SKM-1 (cell line): ENCODE measurements at regions not wholly inside any gene's neighbourhood (a gene's known extent, or its start where the extent isn't known, plus 50 kb on each side); places are given as distances from the start of the nearest gene placed in this dataset.
"Not testable (repeated sequence)": the region's sequence is repeated elsewhere in the genome, so short reads cannot be mapped to it uniquely, and the experiment has no call there.

Experiments used
- DNase-seq: peaks from one replicate; lab custom pipeline; 2025; ENCODE audit not compliant: unreplicated experiment; lab: John Stamatoyannopoulos, UW

GRCh38 chr7:98727146-98727709 is 110.1 kb downstream of the NPTX2 start:
- DNase-seq, result no peak

GRCh38 chr7:98728555-98728954 is 111.5 kb downstream of the NPTX2 start:
- no peak for DNase-seq

GRCh38 chr7:98729121-98729520 is 112.0 kb downstream of the NPTX2 start:
- DNase-seq, result no peak

- DNase-seq, result no peak
Measured at GRCh38 chr7:98730326-98730725, 113.2 kb downstream of the NPTX2 start.

GRCh38 chr7:98731651-98732050 is 114.6 kb downstream of the NPTX2 start:
- DNase-seq, result no peak

- DNase-seq, result peak; percentile 36
Measured at GRCh38 chr7:98733036-98733435, 116.0 kb downstream of the NPTX2 start.

- no peak for DNase-seq
Measured at GRCh38 chr7:98735801-98736200, 118.7 kb downstream of the NPTX2 start.

GRCh38 chr7:98736461-98736860 is 119.4 kb downstream of the NPTX2 start:
- DNase-seq, result not testable (repeated sequence)

- DNase-seq, result no peak
Measured at GRCh38 chr7:98737176-98737575, 120.1 kb downstream of the NPTX2 start.

- DNase-seq, result no peak
Measured at GRCh38 chr7:98740643-98741042, 123.6 kb downstream of the NPTX2 start.

GRCh38 chr7:98745722-98746318 is 124.0 kb downstream of the TMEM130 start:
- DNase-seq, result peak; percentile 27

- DNase-seq, result no peak
Measured at GRCh38 chr7:98748090-98748489, 121.7 kb downstream of the TMEM130 start.

- DNase-seq, result no peak
Measured at GRCh38 chr7:98753176-98753575, 116.6 kb downstream of the TMEM130 start.

- no peak for DNase-seq
Measured at GRCh38 chr7:98753989-98754479, 115.8 kb downstream of the TMEM130 start.

GRCh38 chr7:98755138-98755898 is 114.5 kb downstream of the TMEM130 start:
- DNase-seq, result no peak

- DNase-seq, result no peak
Measured at GRCh38 chr7:98758157-98758556, 111.7 kb downstream of the TMEM130 start.

- no peak for DNase-seq
Measured at GRCh38 chr7:98760201-98760651, 109.6 kb downstream of the TMEM130 start.

- no peak for DNase-seq
Measured at GRCh38 chr7:98761225-98761624, 108.6 kb downstream of the TMEM130 start.

GRCh38 chr7:98762620-98763019 is 107.2 kb downstream of the TMEM130 start:
- no peak for DNase-seq

GRCh38 chr7:98763441-98763840 is 106.4 kb downstream of the TMEM130 start:
- DNase-seq, result no peak

- no peak for DNase-seq
Measured at GRCh38 chr7:98764946-98765345, 104.9 kb downstream of the TMEM130 start.

- DNase-seq, result not testable (repeated sequence)
Measured at GRCh38 chr7:98770085-98770484, 99.7 kb downstream of the TMEM130 start.
